ENCODE measurements at regions not wholly inside any gene's neighbourhood (a gene's known extent, or its start where the extent isn't known, plus 50 kb on each side); places are given as distances from the start of the nearest gene placed in this dataset.

GRCh38 chr6:48774276-48774675 is 663.3 kb upstream of the PTCHD4 start:
- TF ChIP-seq CTCF (IDR thresholded peaks at IDR 0.05) (no peak), POLR2A (IDR thresholded peaks at IDR 0.05) (no peak)
